Activated CD4-positive, alpha-beta T cell treated with anti-CD3 and anti-CD28 coated beads, Interleukin-2, Interleukin-6, amounts not matched to agents 100 ng/mL and 50 ng/mL, durations not matched to agents 16 hours and 8 hours (primary cell): ENCODE measurements at regions not wholly inside any gene's neighbourhood (a gene's known extent, or its start where the extent isn't known, plus 50 kb on each side); places are given as distances from the start of the nearest gene placed in this dataset.

Source experiments
- DNase-seq: peaks from one replicate; pipeline ENCODE4 v3.0.0-alpha.2; 2020

DNA sequence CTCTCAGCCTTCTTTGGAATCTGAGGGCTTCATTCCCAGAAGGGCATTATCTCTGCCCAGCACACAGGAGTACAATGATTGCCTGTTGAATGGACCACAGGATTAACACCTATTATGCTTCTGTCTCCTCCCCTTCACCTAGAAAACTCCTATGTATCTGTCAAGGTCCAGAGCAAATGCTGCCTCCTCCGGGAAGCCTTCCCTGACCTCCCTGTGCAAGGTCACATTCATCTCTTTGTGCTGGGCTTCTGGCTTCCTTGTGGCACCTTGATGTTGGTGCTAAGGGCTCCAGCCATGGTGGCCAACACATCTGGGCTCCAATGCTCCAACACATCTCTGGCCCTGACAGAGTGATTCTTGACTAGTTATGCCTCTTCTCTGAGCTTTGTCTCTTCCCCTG is 49.9 kb upstream of the ATP2B2 start:
- no peak for DNase-seq

- no peak for DNase-seq
Observed at GRCh38 chr3:10556312-10556711, 50.9 kb upstream of the ATP2B2 start.

DNA sequence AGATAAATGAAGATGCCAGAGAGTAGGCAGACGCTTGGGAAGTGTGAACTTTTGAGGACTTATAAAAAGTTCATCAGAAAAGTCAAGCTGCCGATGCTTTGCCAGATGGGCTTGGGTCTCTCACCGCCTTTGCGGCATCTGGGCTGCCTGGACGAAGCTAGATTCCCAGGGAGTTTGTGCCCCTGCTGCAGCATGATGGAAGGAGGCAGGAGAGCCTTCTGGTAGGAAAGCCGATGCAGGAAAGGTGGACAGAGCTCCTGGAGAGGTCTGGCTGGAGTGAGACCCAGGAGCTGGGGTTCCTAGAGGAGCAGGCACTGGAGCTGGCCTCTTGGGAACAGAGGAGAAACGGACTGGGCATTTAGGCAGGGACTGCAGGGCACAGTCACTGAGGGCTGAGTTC is 51.9 kb upstream of the ATP2B2 start:
- DNase-seq, result no peak

- DNase-seq, result peak; percentile 39
Observed at GRCh38 chr3:10557781-10558373, 52.5 kb upstream of the ATP2B2 start.

GRCh38 chr3:10558736-10559135 is 53.4 kb upstream of the ATP2B2 start:
- DNase-seq, result no peak

DNA sequence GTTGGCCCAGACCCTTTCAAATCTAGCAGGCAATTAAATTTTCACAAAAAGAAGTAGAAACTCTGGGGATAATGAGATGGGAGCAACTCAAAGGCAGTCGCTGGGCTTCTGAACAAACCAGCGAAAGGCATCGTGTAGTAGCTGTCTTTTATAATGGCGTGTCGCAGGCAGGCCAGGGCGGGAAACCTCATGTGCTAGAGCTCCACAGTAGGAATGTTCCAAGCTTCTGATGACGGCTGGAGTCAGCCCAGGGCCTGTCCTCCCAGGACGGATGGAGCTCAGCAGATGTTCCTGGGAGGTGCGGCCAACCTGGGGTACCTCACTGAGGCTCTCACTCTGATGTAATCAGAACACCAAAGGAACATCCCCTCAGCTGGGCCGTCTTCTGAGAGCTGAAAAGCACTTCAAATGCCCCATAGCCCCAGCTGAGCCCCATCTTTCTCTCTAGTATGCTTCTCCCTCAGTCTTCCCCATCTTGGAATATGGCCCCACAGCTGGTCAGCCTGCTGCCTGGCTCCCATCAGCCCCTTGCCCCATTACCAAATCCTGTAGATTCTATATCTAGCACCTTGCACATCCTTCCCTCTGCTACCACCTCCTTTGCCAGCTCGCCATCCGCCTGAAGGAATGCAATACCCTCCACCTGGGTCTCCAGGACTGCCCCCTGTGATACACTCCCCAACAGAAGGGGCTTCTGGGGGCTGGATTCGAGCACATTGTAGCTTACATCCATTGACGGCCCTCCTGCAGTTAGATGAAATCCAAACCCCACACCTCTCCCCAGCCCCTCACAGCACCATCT is 54.9 kb upstream of the ATP2B2 start:
- no peak for DNase-seq

- no peak for DNase-seq
Observed at GRCh38 chr3:10561162-10561945, 56.0 kb upstream of the ATP2B2 start.

DNA sequence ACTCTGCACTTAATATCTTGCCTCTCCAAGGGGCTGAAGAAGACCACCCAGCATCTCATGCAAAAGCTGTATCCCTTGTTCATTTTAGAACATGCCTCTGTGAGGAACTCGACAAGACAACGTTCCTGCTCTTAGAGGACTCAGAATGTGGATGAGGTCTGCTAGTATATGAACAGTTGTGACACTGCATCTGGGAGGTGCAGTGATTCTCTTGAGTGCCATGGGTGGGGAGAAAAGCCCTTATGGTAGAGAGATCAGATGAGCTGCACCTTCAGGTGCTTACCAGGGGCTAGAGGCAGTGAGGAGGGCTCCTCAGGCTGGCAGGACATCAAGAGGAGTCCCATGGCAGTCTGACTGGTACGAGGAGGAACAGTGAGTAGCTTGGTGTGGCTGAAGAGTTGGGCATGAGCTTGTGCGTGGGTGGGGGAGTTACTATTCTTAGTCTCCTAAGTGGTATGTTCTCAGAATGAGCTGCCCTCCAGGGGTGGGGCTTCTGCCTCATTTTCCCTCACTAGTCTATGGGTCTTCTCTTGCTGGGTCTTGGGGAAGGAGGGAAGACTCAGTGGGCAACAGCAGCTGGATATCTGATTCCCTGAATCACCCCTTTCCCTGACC is 56.7 kb upstream of the ATP2B2 start:
- DNase-seq, result no peak

GRCh38 chr3:10563396-10563795 is 58.0 kb upstream of the ATP2B2 start:
- DNase-seq, result no peak

- no peak for DNase-seq
Observed at GRCh38 chr3:10565814-10566213, 60.4 kb upstream of the ATP2B2 start.

- no peak for DNase-seq
Observed at GRCh38 chr3:10566451-10566850, 61.1 kb upstream of the ATP2B2 start.

DNA sequence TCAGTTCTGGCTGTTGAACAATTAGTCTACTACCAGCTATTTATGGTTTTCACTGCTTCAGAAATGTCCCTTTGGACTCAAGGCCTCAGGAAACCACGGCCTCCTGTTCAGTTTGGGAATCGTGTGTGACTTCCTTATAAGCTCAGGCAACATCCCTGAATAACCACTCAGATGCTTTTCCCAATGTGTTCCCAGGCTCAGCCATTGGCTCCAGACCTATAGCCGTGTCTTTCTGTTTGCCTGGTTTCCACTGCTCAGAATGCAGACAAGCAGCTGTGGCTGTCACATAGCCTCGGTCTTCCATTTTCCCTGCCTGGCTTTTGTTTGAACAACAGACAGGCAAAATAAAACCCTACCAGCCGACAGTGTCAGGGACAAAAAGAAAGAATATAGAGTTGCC is 63.2 kb upstream of the ATP2B2 start:
- no peak for DNase-seq

DNA sequence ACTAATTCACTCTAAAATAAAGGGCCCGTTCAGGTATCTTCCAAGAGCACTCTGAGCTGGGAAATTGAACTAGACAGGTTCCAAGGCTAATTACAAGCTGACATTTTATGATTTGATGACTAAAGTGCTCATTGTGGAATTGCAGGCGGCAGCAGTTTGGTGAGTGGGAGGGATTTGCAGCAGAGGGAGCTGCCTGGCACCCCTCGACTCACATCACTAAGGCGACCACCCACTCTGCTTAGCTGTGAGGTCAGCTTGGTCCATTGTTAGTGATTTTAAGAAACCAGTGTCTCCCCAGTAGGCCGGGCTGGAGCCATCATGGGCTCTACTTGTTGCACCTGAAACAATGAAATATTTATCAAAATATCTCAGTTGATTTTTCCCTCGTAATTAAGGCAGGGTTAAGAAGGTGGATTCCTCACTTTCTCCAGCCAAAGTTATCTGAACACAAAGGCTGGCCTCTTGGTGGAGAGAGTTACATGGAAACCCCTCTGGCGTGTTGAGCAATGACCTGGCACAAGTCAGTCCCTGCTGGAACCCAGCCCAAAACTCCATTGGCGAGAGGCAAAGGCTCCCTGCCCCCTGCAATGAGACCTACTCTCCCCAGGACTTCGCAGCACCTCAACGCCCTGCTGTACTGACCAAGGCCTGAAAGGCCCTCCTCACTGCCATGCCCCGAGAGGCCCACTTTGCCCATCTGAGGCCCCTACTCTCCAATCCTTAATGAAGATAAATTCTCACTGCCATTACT is 65.0 kb upstream of the ATP2B2 start:
- DNase-seq, result no peak

DNA sequence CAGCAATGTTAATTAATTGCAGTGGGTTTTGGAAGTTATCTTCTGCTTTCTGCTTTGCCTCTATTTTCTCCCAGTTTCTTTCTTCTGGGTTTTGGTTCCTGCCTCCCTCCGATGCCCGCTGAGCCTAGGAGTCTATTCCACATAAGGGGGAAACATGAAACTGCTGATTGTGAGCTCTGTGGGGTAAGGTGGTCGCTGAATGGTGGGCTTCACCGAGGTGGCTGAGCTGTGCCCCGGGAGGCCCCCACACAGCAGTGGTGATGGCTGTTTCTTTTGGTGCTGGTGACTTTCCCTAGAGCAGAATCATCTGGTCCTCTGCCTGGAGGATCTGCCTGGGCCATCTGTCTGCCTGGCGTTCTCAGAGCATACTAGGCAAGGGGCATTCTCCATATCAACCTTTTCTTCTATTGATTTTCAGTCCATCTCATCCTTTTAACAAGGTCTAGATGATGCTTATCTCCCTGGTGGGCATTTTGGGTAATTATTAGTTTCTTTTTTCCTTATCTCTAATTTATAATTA is 68.8 kb upstream of the ATP2B2 start:
- no peak for DNase-seq

DNA sequence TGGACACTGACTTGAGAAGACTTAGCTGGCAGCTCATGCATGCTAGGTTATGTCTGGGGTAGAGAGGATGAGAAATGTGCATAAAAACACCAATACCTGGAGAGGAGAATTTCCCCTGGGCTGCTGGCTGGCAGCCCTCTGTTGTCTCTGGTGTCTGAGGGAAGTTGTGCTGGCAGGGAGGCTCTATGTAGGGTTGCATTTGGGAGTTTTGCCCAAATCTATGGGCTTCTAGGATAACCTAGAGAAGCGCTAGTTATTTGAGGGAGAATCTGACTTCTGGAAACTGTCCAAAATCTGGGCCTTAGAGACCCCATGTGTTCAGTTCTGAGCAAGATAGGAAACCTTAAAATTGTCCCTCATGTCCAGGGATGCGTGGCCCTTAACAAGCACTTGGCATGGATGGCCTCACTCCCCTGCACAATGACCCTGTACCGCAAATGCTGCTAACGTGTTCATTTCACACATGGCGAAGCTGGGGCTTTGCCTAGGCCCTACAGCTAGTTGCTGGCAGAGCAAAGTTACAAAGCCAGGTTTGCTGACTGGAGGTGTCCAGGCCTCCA is 70.3 kb upstream of the ATP2B2 start:
- no peak for DNase-seq

GRCh38 chr3:10577486-10577885 is 72.1 kb upstream of the ATP2B2 start:
- no peak for DNase-seq

- no peak for DNase-seq
Observed at GRCh38 chr3:10580426-10580825, 75.0 kb upstream of the ATP2B2 start.

DNA sequence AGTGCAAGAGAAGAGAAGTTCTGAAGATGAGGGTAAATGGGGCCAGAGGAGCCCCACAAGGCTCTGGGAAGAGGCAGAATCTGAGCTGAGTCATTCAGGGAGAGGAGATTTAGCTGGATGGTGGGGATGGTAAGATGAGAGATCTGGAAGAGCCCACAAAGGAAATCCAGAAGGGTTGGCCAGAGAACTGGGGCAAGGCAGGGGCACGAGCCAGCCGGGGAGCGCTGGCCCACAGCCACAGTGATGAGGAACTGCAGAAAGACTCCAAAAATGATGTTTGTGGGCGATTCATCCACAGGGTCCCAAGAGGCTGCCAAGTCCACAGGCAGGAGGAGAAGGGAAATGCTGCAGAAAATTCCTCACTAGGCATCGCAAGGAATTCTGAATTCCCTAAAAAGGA is 75.9 kb upstream of the ATP2B2 start:
- no peak for DNase-seq

GRCh38 chr3:10581716-10582115 is 76.3 kb upstream of the ATP2B2 start:
- no peak for DNase-seq

GRCh38 chr3:10582733-10583132 is 77.3 kb upstream of the ATP2B2 start:
- DNase-seq, result no peak

GRCh38 chr3:10583798-10584708 is 78.7 kb upstream of the ATP2B2 start:
- DNase-seq, result no peak
